Stimulated activated CD4-positive, alpha-beta T cell treated with anti-CD3 and anti-CD28 coated beads, Interleukin-1b, Interleukin-23, amount 100 ng/mL, for 24 hours (primary cell): ENCODE measurements at regions not wholly inside any gene's neighbourhood (a gene's known extent, or its start where the extent isn't known, plus 50 kb on each side); places are given as distances from the start of the nearest gene placed in this dataset.
"Not testable (repeated sequence)": the region's sequence is repeated elsewhere in the genome, so short reads cannot be mapped to it uniquely, and the experiment has no call there.

Experiments
- DNase-seq, 4 experiments: peaks; one replicate each; pipeline ENCODE4 v3.0.0-alpha.2; 2020; ENCODE audit warnings: low read depth in 4 of 4, low spot score in 1 of 4

GRCh38 chrX:45709381-45709780 is 508.7 kb upstream of the DIPK2B start:
- DNase-seq, result no peak

- no peak for DNase-seq
Observed at GRCh38 chrX:45699158-45699557, 498.5 kb upstream of the DIPK2B start.

- no peak for DNase-seq
Observed at GRCh38 chrX:45697591-45697990, 496.9 kb upstream of the DIPK2B start.

GRCh38 chrX:45696736-45697135 is 496.1 kb upstream of the DIPK2B start:
- no peak for DNase-seq

GRCh38 chrX:45689971-45690370 is 489.3 kb upstream of the DIPK2B start:
- DNase-seq, result no peak

- no peak for DNase-seq
Observed at GRCh38 chrX:45683914-45684313, 483.2 kb upstream of the DIPK2B start.

GRCh38 chrX:45681891-45682290 is 481.2 kb upstream of the DIPK2B start:
- DNase-seq, result no peak

- DNase-seq, result no peak
Observed at GRCh38 chrX:45669715-45670340, 469.2 kb upstream of the DIPK2B start.

- DNase-seq, result no peak
Observed at GRCh38 chrX:45668686-45669443, 468.2 kb upstream of the DIPK2B start.

GRCh38 chrX:45667666-45668065 is 467.0 kb upstream of the DIPK2B start:
- no peak for DNase-seq

GRCh38 chrX:45664727-45665290 is 464.1 kb upstream of the DIPK2B start:
- no peak for DNase-seq

GRCh38 chrX:45660477-45660876 is 459.8 kb upstream of the DIPK2B start:
- DNase-seq, result no peak

- DNase-seq, result no peak
Observed at GRCh38 chrX:45633419-45633818, 432.7 kb upstream of the DIPK2B start.

- no peak for DNase-seq
Observed at GRCh38 chrX:45632506-45632905, 431.8 kb upstream of the DIPK2B start.

GRCh38 chrX:45630078-45630477 is 429.4 kb upstream of the DIPK2B start:
- DNase-seq, result no peak

GRCh38 chrX:45628041-45628440 is 427.4 kb upstream of the DIPK2B start:
- no peak for DNase-seq

- DNase-seq, result no peak
Observed at GRCh38 chrX:45623266-45623665, 422.6 kb upstream of the DIPK2B start.

GRCh38 chrX:45622538-45622937 is 421.9 kb upstream of the DIPK2B start:
- DNase-seq, result no peak

- no peak for DNase-seq
Observed at GRCh38 chrX:45622042-45622423, 421.4 kb upstream of the DIPK2B start.

GRCh38 chrX:45621376-45622041 is 420.8 kb upstream of the DIPK2B start:
- no peak for DNase-seq

GRCh38 chrX:45619290-45619689 is 418.6 kb upstream of the DIPK2B start:
- no peak for DNase-seq

GRCh38 chrX:45615591-45615990 is 414.9 kb upstream of the DIPK2B start:
- DNase-seq, result not testable (repeated sequence)
